ENCODE measurements at regions not wholly inside any gene's neighbourhood (a gene's known extent, or its start where the extent isn't known, plus 50 kb on each side); places are given as distances from the start of the nearest gene placed in this dataset.

DNA sequence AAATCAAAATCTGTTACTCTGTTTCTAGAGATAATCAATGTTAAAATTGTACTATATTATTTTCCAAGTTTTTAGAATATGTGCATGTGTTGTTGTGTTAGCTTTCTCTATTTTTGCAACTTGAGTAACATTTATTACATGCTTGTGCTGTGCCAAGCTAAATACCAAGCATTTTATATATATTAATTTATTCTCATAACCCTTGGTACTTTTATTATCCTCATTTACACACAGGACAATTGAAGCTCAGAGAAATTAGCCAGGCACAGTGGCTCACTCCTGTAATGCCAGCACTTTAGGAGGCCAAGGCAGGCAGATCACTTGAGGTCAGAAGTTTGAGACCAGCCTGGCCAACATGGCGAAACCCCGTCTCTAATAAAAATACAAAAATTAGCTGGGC lies 254.0 kb upstream of the DMRT1 start:
- Histone ChIP-seq H3K9ac (ENCODE audit: extremely low read depth, low read length, poor library complexity, severe bottlenecking) (no peak overlapping the region), H3K4me1 (ENCODE audit: control insufficient read depth, insufficient read depth, low read length) (peaks cover 5% of the 10 kb centered on the region), H3K27me3 (ENCODE audit: control insufficient read depth, insufficient read depth, low read length, poor library complexity, severe bottlenecking) (no peaks in the 10 kb centered on the region), H3K27ac (ENCODE audit: low read depth, low read length) (no peak overlapping the region), H3K4me3 (ENCODE audit: low read length) (no peak overlapping the region), H3K36me3 (ENCODE audit: control insufficient read depth, insufficient read depth, low read length) (no peaks in the 10 kb centered on the region), H3K9me3 (ENCODE audit: control insufficient read depth, low read length) (peaks cover 4% of the 10 kb centered on the region)
- Mint-ChIP-seq H3K4me3 (no peak overlapping the region), H3K27me3 (ENCODE audit: insufficient read depth) (no peaks in the 10 kb centered on the region), H3K4me1 (peaks cover 17% of the 10 kb centered on the region), H3K9me3 (peaks cover 23% of the 10 kb centered on the region), H3K36me3 (ENCODE audit: low read depth) (peaks cover 7% of the 10 kb centered on the region), H3K27ac (no peak overlapping the region)
- no peak for TF ChIP-seq CTCF (conservative IDR thresholded peaks at IDR 0.05)
- no peak for DNase-seq
- 97% methylated on average over 2 of the region's 2 CpGs; no CpG with 5 or more reads in 1 of the 2 experiments for WGBS, 2 experiments (ENCODE audit: insufficient coverage in 1 of 2, insufficient read length in 1 of 2)

GRCh38 chr9:588981-589380 lies 252.5 kb upstream of the DMRT1 start:
- Histone ChIP-seq H3K4me1 (ENCODE audit: control insufficient read depth, insufficient read depth, low read length) (peaks cover 5% of the 10 kb centered on the region), H3K9me3 (ENCODE audit: control insufficient read depth, low read length) (peaks cover 19% of the 10 kb centered on the region), H3K27me3 (ENCODE audit: control insufficient read depth, insufficient read depth, low read length, poor library complexity, severe bottlenecking) (no peaks in the 10 kb centered on the region), H3K27ac (ENCODE audit: low read depth, low read length) (no peak overlapping the region), H3K36me3 (ENCODE audit: control insufficient read depth, insufficient read depth, low read length) (peaks cover 14% of the 10 kb centered on the region), H3K4me3 (ENCODE audit: low read length) (no peak overlapping the region), H3K9ac (ENCODE audit: extremely low read depth, low read length, poor library complexity, severe bottlenecking) (no peak overlapping the region)
- 93% methylated on average over 3 of the region's 3 CpGs; no CpG with 5 or more reads in 1 of the 2 experiments for WGBS, 2 experiments (ENCODE audit: insufficient coverage in 1 of 2, insufficient read length in 1 of 2)
- no peak for DNase-seq
- no peak overlapping the region for H3K27ac Mint-ChIP-seq
- H3K4me1 Mint-ChIP-seq: peaks cover 17% of the 10 kb centered on the region
- peaks cover 19% of the 10 kb centered on the region for H3K36me3 Mint-ChIP-seq (ENCODE audit: low read depth)
- no peak overlapping the region for H3K4me3 Mint-ChIP-seq
- no peaks in the 10 kb centered on the region for H3K27me3 Mint-ChIP-seq (ENCODE audit: insufficient read depth)
- H3K9me3 Mint-ChIP-seq: peaks cover 38% of the 10 kb centered on the region
- no peak for TF ChIP-seq CTCF (conservative IDR thresholded peaks at IDR 0.05)

- Mint-ChIP-seq H3K27me3 (ENCODE audit: insufficient read depth) (no peaks in the 10 kb centered on the region), H3K27ac (peak overlapping the region; percentile 36), H3K9me3 (peaks cover 42% of the 10 kb centered on the region), H3K36me3 (ENCODE audit: low read depth) (peaks cover 24% of the 10 kb centered on the region), H3K4me1 (peaks cover 17% of the 10 kb centered on the region), H3K4me3 (no peak overlapping the region)
- TF ChIP-seq CTCF (conservative IDR thresholded peaks at IDR 0.05): no peak
- Histone ChIP-seq H3K36me3 (ENCODE audit: control insufficient read depth, insufficient read depth, low read length) (peaks cover 17% of the 10 kb centered on the region), H3K27me3 (ENCODE audit: control insufficient read depth, insufficient read depth, low read length, poor library complexity, severe bottlenecking) (no peaks in the 10 kb centered on the region), H3K4me3 (ENCODE audit: low read length) (peak overlapping the region; percentile 26), H3K4me1 (ENCODE audit: control insufficient read depth, insufficient read depth, low read length) (peaks cover 5% of the 10 kb centered on the region), H3K9me3 (ENCODE audit: control insufficient read depth, low read length) (peaks cover 25% of the 10 kb centered on the region), H3K27ac (ENCODE audit: low read depth, low read length) (no peak overlapping the region), H3K9ac (ENCODE audit: extremely low read depth, low read length, poor library complexity, severe bottlenecking) (no peak overlapping the region)
- WGBS, 2 experiments (ENCODE audit: insufficient coverage in 1 of 2, insufficient read length in 1 of 2): 53 to 67% methylated on average over 3 of the region's 3 CpGs
- no peak for DNase-seq
Observed at GRCh38 chr9:589723-590122, 251.8 kb upstream of the DMRT1 start.
